ENCODE measurements at regions not wholly inside any gene's neighbourhood (a gene's known extent, or its start where the extent isn't known, plus 50 kb on each side); places are given as distances from the start of the nearest gene placed in this dataset.

- no peak for TF ChIP-seq CTCF (IDR thresholded peaks at IDR 0.05)
- no peak for TF ChIP-seq POLR2A (IDR thresholded peaks at IDR 0.05)
Observed at GRCh38 chr17:70969521-70970034, 800.2 kb downstream of the KCNJ2 start.
